ENCODE measurements at regions not wholly inside any gene's neighbourhood (a gene's known extent, or its start where the extent isn't known, plus 50 kb on each side); places are given as distances from the start of the nearest gene placed in this dataset.

- DNase-seq = no peak
Measured at GRCh38 chr7:24475166-24475961, 97.9 kb upstream of the PALS2 start.

DNA sequence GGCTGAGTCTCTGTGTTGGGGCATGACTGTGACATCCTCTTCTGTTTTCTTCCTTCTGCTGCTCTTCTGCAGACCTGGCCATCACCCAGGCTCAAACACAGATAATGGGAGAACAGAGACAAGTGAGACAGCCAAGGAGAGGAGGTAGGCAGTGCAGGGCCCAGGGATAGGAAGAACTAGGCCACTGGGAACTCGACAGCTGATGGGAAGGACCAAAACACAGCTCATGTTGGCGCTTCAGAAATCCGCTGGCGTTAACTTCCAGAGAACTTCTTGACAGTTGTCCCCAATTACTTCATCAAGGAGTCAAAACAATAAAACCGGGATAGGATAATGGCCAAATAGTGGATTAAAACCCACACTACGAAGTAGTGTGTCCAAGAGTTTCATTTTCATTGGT lies 97.0 kb upstream of the PALS2 start:
- no peak for DNase-seq

- DNase-seq = peak in 2 of 51 donors; percentile 2 to 5
Measured at GRCh38 chr7:24477398-24478136, 95.7 kb upstream of the PALS2 start.

GRCh38 chr7:24478137-24478655 lies 95.1 kb upstream of the PALS2 start:
- DNase-seq = no peak

DNA sequence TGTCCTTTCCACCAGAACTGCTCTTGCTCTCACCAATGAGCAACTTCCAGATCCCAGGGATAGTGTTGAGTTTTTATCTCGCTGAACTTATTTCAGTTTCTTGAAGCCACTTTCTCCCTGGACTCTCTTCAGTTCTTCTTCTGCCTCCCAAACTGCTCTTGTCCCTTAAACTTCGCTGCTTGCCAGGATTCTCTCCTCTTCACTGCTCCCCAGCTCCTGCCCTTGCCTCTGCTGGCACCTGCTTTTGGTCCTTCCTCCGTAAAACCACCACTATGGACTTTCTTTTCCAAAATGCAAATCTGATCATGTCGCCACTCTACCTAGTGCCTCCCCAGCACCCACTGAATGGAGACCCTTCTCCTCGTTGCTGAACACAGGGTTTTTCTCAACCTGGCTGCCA lies 92.8 kb upstream of the PALS2 start:
- no peak for DNase-seq

- DNase-seq = no peak
Measured at GRCh38 chr7:24483804-24484203, 89.4 kb upstream of the PALS2 start.

- no peak for DNase-seq
Measured at GRCh38 chr7:24492576-24492975, 80.7 kb upstream of the PALS2 start.

DNA sequence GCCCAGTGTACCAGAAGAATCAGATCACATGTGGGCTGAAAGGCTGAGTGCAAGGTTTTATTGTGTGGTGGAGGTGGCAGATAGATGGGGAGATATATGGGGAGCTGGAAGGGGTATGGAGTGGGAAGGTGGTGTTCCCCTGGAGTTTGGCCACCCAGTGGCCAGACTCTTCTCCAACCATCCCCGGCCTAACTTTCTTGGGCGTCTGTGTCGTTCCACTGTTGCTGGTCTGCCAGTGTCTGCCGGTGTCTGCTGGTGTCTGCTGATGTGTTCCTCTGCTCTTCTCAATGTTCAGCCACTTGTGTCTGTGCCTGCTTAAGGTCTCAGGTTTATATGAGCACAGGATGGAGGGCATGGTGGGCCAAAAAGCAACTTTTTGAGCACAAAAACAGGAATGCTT lies 78.4 kb upstream of the PALS2 start:
- no peak for DNase-seq

DNA sequence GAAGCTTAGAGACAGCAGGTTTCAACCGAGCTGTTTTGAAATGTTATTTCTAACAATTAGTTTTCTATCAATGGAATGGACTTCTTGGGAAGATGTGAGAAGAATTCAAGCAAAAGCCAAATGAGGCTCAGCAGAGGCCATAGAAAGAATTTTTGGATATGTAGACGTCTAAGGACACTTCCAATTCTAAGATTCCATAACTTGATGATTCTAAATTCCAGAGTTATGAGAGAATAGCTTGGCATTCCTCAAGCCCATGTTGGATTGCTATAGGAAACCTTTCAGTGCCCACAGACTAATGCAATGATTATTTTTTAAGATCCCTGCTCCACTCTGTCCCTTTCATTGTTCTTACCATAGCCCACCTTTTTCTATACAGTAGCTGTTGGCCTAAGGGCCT lies 77.2 kb upstream of the PALS2 start:
- no peak for DNase-seq

DNA sequence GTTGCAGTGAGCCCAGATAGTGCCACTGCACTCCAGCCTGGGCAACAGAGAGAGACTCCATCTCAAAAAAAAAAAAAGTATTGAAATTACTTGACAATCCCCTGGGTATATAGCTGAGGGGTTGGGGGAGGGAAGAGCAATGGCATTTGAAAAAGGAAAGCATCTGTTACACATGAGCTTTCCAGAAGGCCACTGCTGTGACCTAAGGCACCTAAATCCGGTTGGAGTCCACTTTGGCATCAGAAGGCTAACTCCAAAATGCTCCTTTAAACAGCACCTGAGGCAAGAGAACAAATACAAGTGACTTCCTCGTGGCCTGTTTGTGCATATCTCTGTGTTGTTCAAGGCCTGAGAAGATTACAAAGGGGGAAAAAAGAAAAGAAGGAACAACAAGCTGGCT lies 74.8 kb upstream of the PALS2 start:
- no peak for DNase-seq

- DNase-seq = no peak
Measured at GRCh38 chr7:24499871-24500270, 73.4 kb upstream of the PALS2 start.

- DNase-seq = peak in 1 of 51 donors; percentile 8
Measured at GRCh38 chr7:24500599-24500998, 72.7 kb upstream of the PALS2 start.

- DNase-seq = peak in 13 of 51 donors; percentile 2 to 40 (median 14)
Measured at GRCh38 chr7:24501009-24501408, 72.2 kb upstream of the PALS2 start.

DNA sequence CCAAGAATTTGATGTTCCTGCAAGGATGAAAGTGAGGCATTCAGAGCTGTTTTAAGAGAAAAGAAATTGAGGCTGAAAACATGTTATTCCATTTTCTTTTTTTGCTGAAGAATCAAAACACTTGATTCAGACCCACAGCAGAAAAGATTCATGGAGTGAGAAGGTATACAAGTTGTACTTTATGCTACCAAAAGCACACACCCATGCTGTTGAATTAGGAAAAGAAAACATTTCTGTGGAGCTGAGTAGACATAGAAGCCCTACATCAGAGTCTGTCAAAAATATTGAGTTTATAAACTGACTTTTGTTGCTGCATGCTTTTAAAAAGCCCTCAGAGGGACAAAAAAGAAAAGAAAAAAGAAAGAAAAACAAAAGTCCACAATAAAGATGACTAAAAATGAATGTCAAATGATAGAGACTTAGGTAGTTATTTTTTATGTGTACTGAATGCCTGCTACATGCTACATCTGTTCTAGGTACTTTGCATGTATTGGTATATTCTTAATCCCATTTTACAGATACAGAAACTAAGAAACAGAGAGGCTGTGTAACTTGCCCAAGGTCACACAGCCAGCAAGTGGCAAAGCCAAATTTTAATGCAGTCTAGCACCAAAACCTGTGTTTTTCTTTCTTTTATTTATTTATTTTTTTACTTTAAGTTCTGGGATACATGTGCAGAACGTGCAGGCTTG lies 71.7 kb upstream of the PALS2 start:
- DNase-seq = no peak

DNA sequence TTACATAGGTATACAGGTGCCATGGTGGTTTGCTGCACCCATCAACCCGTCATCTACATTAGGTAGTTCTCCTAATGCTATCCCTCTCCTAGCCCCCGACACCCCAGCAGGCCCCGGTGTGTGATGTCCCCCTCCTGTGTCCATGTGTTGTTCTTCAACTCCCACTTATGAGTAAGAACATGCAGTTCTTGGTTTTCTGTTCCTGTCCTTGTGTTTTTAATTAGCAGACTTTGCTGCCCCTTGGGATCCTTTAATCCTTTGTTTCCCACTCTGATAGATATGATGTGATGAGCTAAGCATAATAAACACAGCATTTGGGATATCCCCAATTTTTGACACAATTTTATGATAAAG lies 71.1 kb upstream of the PALS2 start:
- no peak for DNase-seq

DNA sequence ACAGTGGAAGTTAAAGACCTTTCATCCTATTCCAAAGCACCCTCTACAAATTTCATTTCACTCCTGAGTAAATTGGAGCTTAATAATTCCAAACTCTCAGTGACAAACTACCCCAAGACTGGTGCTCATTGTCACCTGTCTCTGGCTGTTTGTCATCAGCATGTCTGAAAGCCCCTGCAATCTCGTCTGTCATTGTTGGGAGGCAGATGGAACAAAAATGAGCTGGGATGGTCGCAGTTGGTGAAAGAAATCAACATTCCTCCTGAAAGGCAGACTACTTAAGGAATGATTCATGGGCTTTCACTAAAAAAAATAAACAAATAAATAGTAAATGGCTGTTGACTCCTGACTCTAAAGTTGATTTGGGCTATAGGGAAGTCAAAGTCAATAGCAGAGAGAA lies 69.7 kb upstream of the PALS2 start:
- no peak for DNase-seq

GRCh38 chr7:24504040-24504439 lies 69.2 kb upstream of the PALS2 start:
- DNase-seq = no peak

DNA sequence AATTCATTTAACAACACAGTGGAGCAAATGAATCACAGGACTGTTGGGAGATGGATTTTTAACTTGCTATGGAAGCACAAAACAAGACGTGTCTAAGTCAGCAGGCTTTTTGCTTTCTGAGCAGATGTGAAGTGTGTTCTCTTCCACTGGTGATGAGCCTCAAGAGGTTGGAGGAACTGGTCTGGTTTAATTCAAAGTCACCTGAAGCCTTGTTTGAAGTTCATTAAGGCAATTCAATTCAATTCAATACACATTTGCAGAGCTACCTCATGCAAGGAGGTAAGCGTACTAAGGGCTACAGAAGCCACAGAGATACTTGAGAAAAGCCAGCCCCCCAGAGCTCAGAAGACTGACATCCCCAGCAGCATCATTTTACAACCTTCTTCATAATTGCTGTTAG lies 68.4 kb upstream of the PALS2 start:
- DNase-seq = no peak

DNA sequence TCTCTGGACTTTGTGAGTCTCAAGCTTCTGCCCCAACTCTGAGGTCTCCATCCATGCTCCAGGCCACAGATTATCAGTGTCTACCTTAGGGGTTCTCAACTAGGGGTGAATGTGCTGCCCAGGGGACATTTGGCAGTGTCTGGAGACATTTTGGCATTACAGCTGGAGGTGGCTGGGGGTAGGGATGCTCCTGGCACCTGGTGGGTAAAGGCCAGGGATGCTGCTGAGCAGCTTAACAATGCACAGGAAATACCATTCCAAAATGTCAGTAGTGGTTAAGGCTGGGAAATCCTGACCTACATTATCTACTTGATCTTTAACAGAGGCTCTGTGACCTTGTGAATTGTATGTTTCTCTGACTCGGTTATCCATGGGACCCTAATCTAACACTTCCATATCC lies 67.3 kb upstream of the PALS2 start:
- no peak for DNase-seq

- DNase-seq = no peak
Measured at GRCh38 chr7:24508316-24508715, 64.9 kb upstream of the PALS2 start.

DNA sequence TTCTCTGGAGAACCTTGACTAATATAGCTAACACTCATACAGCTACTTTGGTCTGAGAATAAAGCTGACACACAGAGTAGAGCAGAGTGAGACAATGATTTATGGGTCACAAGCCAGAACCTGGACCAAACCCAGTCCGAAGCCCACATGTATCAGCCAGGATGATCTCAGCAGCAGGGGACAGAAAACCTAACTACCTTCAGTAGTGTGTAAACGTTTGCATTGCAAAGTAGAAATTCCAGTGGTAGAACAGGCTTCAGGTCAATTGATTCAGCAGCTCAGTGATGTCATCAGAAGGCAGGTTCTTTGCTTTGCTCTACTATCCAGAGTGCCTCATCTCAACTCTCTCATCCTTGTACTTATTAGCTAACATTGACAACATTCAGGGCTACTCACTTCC lies 62.5 kb upstream of the PALS2 start:
- no peak for DNase-seq

- DNase-seq = no peak
Measured at GRCh38 chr7:24517166-24517565, 56.1 kb upstream of the PALS2 start.
